Inflammatory macrophage treated with lipopolysaccharide for 1 hour (primary cell): ENCODE measurements at regions not wholly inside any gene's neighbourhood (a gene's known extent, or its start where the extent isn't known, plus 50 kb on each side); places are given as distances from the start of the nearest gene placed in this dataset.

ENCODE experiments used
- DNase-seq, 2 donors: peaks; one replicate each; pipeline ENCODE4 v3.0.0-alpha.2; 2020 to 2022

DNA sequence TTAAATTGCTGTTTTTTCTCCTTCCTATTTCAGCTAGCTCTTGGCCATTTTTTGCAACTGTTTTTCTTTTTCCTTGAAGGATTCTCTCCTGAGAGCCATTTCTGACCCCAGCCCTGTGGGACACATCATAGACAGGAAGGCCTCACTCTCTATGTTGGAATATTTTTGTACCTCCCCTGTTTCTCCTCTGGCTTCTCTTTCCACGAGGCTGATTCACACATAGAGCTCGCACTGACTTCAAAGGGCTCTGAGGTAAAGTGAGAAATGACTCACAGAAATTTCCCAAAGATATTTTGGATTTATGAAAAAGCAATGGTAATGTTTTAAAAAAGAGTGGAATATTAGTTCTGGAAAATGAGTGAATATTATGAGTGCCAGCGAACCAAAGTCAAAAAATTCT, 181.7 kb upstream of the IGFBP7 start:
- no peak for DNase-seq

DNA sequence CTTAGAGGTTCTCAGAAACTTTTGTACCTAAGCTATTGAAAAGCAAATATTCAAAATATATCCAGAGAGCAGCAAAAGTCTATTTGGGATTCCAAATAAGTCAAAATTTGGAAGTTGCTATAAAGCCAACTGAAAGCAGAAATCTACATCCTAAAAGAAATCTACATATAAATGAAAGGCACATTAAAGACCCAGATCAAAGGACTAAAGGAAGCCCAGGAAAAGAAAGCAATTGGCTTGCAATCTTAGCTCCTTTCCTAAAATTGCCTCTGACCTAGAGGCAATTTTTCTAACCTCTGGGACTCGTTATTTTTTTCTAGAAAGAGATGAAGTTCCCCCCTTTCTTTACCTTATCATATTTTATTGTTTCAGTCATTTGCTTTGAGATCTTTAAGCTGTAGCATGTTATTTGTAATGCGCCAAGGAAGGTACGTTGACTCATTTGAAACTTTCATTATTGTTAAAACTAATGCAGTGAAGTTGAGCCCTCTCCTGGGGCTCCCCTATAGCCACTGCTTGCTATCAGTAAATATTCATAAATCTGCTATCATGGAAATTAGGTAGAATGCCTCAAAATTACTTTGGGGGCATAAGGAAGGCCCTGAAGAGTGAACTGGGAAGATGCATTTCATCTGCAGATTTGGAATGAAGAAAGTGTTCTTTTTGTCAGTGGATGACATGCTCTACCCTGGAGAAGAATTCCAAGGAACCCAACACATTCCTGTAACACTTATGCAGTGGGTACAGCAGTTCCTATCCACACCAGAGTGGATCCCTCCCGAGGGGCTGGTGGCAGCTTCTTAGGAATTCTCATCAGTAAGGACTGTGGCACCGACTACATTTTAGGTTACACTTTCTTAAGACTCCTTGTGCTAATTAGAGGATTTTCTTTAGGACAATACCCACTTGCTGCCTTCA, 177.8 kb upstream of the IGFBP7 start:
- DNase-seq = no peak

DNA sequence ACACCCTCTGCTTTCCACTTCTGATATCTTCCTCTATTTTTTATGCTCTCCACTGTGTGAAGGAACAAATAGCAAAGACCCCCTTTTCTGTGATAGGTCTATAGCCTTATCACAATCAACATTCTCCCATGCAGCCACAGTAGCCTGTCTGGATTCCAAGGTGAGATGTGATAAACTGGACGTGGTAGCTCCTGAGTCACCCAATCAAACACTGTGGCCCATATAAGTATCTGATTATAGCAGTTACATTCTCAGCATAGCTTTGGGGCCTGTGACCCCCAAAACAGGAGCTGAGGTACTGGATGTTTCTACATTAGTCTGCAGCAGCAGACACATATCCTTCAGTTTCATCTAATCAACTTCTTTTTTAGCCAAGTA, 172.7 kb upstream of the IGFBP7 start:
- DNase-seq = no peak

DNA sequence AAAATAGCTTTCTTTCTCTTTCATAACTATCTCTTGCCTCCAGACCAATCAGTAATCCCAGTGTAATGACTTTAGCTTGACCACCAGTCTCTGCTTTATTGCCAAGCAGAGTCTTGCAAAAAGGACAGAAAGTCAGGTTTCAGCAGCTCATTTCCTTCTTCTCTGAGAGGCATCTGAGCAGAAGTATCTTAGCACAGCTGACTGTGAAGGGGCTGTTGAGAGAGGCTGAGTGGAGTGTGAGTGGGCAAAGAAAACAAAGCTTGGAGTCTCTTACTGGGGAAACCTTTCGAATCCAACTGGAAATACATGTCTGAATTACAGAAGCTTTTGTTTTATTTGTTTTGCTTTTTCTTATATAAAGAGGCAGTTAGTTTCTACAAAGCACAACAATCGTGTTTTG, 170.3 kb upstream of the IGFBP7 start:
- no peak for DNase-seq

DNA sequence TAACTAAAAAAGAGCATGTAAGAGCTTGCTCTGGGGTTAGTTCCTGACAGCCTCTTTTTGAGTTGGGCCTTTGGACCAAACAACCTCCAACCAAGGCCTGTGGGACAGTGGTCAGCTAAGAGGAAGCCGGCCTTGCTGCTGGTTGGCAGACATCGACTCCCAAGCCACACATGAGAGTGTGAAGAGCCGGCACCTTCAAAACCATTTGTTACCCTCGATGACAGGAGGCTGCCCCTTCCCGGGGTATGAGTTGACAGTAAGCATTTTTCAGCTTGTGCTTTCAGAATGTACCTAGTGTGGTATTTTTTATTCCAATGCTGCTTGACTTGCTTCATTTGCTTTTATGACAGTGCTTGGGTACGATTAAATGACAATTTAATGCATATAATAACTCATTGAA, 168.6 kb upstream of the IGFBP7 start:
- no peak for DNase-seq

DNA sequence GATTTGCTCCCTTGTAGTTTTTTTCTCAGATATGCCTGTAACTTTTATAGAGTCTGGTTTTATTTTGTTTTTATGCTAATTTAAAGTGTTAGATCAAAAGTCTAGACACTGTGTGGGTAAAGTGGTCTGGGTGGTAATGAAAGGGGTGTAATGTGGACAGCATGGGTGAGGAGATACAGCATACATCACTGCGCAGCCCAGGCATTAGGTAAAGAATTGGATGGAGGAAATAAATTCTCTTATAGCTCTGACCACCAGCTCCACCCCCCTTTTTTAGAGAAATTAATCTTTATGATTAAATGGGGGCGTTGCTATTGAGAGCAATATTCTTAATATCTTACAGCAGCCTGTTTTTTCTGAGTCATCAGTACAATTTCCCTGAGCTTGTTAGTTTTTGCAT, 163.9 kb upstream of the IGFBP7 start:
- no peak for DNase-seq

DNA sequence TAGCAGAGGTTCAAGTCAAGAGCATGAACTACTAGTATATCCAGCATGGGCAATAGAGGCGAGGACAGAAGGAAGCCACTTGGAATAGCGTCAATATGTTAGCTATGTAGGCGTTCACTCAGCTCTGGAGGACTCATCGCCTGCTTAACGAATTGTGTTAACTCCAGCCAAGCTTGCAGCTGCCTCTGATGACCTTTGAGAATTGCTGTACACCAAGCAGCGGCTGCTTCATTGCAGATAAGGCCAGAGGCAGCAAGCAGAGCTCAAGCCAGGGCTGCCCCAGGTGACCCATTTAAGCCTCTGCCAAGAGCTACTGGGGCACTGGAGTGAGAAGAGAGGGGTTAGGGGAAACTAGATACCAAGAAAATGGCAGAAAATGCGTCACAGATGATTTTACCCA, 160.2 kb upstream of the IGFBP7 start:
- DNase-seq = no peak

DNA sequence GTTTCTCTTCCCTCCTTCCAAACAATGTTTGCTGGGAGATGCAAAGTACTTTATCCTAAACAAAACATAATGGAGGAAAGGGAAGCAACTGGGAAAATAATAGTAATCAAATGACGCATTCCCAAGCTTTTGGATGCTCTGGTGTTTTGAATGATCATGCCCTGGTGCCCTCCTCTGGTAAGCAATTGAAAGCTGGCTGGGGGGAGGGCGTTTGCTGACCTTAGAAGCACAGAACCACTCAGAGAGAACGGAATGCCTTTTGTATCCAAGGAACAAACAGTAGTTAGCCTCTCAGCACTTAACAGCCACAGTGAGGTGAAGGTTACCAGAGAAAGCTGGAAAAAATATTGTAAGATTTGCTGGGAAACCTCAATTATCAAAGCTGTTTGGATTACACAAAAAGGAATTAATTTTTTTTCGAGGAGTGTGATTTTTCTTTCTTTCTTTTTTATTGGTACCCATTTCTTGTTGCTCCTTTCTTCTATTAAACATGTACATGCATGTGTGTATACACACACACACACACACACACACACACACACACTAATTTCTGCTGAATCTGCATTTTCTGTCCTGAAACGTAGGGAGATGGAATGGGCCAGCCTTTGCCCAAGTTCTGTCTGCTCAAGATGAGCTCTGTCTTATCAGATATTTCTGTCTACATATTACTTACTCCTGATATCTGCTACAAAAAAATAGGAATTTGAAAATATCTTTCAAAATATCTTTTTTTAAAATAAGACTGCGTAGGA, 155.8 kb upstream of the IGFBP7 start:
- no peak for DNase-seq

DNA sequence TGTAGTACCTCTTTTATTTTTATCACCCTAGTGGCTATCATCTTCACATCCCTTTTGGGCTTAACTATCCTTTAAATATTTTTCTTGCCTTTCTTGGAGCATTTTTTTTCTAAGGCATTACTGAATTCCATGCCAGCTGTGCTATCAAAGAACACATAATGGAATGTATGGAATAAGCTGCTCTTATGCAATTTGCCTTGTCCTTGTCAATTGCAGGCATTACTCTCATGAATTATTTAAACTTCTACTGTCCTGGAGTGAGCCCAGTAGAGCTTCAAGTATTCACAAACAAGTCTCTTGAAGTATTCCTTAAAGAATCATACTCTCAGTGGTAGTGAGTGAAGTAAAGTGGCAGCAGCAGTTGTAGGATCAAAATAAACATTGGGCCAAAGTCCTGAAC, 144.6 kb upstream of the IGFBP7 start:
- DNase-seq = no peak

DNA sequence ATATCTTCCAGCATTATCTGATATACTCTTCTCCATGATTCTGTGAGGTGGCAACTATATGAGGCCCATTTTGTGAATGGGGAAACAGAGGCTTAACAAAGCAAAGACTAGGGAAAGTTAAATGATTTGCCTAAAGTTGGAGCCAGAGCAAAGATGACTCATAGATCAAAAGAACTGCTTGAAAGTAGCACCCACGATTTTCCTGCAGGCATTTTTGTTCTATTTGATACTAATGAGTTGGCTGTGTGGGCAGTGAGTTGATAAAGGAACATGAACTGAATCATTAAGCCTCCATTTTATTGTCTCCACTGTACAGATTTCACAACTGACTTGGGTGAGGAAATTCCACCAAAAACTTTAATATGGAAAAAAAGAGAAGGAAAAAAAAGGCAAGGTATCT, 138.9 kb upstream of the IGFBP7 start:
- no peak for DNase-seq

DNA sequence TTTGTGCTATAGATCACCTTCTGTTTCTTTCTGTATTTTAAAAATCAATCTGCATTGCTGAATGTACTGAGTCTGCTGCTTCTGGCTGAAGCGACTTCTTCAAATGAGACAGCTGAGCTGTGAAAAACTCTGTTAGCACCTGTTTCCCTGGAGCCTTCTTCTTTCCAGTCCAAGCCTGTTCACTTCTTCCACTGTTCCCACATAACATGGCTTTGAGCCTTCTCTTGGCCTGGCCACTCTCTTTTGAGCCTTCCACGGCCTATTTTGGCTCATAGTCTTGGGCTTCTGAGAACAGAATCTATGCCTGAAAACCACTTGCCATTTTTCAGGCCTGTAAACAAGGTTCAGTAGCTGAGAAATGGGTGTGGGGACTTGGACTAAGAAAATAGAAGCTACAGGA, 132.9 kb upstream of the IGFBP7 start:
- DNase-seq = no peak

DNA sequence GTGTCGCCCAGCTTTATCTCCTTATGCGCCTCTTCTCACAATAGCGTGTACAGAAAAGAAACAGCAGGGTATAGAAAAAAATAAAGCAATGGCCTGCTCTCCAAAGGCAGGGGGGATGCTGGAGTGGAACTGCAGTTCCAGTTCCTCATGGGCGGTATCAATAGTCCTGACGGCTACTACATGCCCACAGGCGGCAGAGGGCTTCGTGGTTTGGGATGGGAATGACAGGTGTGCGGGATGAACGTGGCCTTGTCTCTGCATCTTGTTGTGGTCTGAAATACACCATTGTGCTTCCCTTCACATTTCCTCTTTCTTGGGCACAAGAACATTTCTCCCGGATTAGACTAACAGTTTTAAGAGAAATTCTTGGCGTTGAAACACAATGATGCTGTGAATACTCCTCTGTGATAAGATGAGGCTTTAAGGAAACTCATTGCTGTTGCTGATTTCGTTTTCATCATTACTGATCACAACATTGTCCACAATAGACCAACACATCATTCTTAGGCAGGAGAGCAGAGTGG, 124.1 kb upstream of the IGFBP7 start:
- DNase-seq = no peak

DNA sequence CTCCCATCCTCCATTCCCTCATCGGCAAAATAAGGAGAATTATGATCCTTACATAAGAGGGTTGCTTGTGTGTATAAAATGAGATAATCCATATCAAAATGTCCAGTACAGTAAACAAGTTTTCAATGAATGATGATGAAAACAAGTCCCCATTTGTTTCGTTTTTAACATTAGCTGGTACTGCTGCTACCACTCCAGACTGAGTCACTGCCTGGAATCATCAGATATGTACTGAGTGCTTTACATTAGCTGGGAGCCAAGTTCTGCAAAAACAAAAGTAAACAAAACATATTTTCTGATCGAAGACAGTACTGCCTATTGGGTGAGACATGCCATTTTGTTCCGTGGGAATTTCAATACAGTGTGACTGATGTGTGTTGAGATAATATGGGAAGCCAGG, 123.2 kb upstream of the IGFBP7 start:
- no peak for DNase-seq

DNA sequence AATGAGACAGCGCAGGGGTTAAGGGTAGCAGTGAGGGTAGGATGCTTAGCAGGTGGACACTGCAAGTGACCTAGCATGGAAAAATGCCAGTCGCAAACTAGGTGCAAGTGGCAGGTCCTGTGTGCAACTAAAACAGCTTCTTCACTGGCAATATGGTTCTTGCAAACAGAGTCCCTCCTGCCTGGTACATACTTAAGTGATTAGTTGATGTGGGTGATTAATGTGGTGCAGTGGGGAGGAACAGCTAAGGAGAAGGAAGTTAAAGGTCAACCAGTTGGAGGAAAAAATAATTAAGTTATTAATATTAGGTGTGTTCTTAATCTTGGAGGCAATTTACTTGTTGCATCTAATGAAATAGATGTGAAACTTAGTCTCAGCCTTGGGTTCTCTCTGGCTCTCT, 121.6 kb upstream of the IGFBP7 start:
- no peak for DNase-seq

DNA sequence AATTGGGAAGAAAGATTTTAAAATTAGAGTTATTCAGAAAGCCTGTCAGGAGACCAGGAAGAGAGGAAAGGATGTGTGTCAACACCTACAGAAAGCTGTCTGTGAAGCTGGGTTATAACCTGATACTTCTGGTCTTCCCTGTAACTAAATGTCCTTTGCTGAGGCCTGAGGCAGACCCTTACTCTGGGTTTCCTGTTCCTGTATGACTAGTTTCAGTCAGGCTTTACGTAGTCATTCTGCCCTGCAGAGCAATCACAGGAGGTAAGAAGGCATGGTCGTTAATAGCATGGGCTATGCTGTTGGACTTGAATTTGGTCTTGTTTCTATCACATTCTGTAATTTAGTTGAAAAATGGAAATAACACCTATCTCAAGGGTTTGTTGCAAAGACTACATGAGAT, 110.5 kb upstream of the IGFBP7 start:
- no peak for DNase-seq

DNA sequence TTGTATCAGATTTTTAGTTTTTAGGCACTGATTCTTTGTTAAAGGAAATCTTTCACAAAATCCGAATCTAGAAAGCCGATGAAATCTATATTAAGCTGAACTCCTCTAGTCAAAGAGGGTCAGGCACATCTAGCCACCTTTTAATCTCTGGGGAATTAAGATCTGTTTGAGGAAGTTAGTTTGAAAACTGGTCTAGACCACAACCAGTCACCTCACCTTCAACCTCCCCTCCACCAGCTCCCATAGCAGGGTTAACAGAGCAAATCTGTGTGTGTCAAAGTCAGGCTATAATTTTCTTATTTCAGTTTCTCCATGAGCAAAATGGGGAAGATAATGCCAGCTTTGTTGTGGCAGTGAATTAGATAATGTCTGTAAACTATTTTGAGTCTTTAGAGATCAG, 110.0 kb upstream of the IGFBP7 start:
- no peak for DNase-seq

DNA sequence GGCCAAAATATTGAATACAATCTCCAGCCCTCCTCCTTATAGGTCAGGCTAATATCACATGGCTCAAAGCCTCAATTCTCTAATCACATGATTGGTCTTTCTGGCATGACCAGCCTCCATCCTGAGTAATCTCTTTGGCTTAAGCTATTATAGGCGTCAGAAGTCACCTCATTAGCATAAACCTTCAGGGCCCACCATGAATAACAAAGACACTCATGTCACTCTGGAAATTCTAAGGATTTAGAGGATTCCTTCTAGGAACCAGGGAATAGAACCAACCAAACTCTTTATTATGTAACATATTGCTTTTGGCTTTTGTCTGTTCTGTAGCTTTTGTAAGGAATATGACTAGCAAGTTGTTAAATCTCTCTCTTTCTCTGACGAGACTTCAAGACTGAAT, 109.2 kb upstream of the IGFBP7 start:
- no peak for DNase-seq

DNA sequence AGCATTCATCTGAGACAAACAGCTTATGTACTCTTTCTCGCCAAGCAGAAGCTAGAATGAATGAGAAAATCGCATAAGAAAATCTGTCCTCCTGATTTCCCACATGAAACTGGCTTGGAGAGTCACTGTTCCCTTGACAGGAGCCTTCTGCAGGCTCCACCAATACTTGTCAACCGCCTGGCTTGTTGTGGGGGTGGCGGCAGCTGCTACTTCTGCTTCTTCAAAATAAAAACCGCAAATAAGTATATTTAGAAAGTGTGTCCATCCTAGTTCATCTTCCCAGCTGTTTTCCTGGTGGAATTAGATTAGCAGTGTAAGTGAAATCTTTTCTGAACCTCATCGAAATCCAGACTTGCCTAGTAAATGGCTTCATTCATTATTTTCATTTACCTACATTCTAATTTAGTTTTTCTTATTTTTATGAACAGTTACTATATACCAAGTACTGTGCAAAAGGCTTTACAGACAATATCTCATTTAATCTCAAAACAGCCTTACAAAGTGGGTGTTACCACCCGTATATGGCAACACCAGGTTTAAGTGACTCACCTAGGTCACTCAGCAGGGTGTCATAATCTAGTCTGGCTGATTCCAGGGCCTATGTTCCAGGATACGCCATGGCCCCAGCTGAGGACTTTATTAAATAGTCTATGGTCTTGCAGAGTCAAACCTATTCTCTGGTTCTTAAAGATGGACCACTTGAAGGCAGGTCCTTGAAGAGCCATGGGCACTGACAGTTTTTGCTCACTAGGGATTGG, 104.6 kb upstream of the IGFBP7 start:
- DNase-seq = no peak

DNA sequence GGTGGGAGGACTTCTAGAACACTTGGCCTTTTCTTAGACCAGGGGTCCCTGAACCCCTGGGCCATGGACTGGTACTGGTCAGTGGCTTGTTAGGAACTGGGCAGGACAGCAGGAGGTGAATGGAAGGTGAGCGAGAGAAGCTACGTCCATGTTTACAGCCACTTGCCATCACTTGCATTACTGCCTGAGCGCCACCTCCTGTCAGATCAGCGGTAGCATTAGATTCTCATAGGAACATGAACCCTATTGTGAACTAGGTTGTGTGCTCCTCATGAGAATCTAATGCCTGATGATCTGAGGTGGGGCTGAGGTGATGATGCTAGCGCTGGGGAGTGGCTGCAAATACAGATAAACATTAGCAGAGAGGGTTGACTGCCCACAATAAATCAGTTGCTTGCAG, 100.9 kb upstream of the IGFBP7 start:
- DNase-seq = no peak

DNA sequence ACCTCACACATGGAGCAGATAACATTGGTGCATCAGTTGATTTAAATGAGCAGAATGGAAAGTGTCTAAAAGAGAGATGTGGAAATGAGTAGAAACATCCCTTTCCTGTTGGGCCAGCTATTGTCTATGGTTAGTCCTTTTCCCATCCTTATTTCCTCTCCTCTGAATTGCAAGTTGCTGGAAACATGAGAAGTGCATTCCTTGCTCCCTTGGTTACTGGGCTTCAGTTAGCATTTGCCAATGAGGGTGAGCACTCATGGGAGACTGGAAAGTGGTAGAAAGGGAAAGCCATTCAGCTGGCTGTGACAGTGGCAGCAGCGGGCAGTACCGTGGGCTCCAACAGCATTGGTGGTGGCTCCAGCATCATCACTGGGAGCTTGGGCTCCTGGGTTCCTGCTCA, 96.0 kb upstream of the IGFBP7 start:
- DNase-seq = no peak

DNA sequence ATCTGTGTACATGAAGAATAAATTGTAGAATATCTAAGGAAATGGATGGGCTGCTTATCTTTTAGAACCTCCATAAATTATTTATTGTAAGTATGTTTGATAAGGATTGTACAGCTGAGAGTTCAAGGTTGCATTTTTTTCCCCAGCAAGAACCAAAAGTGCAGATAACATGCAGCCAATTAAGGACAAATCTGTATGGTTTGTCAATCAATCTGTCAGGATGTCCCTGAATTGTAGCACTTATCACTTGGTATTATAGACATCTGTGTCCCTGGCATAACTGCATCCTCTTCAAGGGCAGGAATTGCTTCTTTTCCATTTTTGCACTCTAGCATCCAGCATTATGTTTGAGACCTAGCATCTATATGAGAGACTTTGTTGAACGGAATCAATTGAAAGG, 95.4 kb upstream of the IGFBP7 start:
- DNase-seq = no peak

DNA sequence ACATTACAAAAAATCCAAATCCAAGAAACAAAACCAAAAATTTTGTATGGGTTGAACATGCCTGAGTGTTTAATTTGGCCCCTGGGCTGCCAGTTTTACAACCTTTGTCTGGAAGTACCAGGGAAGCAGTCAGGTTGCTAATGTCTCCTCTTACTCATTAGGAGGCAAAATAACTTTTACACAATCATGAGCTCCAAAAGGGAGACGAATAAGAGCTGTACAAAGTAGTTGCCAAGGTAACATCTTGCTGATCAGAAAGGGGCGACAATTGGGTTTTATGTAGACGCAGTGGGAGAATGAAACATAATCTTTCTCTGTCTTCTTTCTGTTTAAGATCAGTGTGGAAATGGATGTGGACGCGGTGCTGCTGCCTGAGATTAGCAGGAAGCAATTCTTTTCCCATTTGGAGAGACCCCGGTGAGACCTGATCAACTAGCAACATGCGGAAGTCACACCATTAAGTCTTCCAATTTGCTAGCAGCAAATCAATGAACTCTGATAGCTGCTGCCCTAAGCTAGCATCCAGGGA, 90.7 kb upstream of the IGFBP7 start:
- DNase-seq = no peak

DNA sequence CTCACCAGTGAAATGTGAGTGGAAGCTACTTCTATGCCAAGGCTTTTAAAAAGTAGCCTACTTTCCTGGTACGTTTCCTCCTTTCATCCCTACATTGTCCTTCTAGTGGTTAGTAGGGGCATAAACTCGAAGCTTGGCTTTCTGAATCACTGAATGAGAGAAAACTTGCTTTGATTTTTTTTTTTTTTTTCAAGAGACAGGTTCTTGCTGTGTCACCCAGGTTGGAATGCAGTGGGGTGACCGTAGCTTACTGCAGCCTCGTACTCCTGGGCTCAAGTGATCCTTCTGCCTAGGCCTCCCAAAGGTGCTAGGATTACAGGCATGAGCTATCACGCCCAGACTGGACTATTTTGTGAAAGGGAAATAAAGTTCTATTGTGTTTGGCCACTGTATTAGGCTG, 89.1 kb upstream of the IGFBP7 start:
- DNase-seq = no peak
